ENCODE measurements at regions not wholly inside any gene's neighbourhood (a gene's known extent, or its start where the extent isn't known, plus 50 kb on each side); places are given as distances from the start of the nearest gene placed in this dataset.

- 51 to 84% (median 76%) methylated on average over 3 of the region's 3 CpGs; no CpG with 5 or more reads in 1 of the 4 donors for WGBS, 4 donors
- DNase-seq = no peak
- intact Hi-C loops (cut with DNase I) = no loop called here
- H3K36me3 ChIP-seq (replicated peaks in 1 of 2) = no peaks in the 10 kb centered on the region
- no peak overlapping the region for H3K4me3 ChIP-seq
- no peaks in the 10 kb centered on the region for H3K4me1 ChIP-seq (replicated peaks in 1 of 2)
- no peaks in the 10 kb centered on the region for H3K9me3 ChIP-seq (replicated peaks in 1 of 3)
- H3K27ac ChIP-seq = no peak overlapping the region
- TF ChIP-seq CTCF (IDR thresholded peaks at IDR 0.05) (no peak), POLR2A (IDR thresholded peaks at IDR 0.05) (no peak)
- no peaks in the 10 kb centered on the region for H3K27me3 ChIP-seq
Observed at GRCh38 chrX:99398545-99398944, 1011.5 kb downstream of the PCDH19 start.

GRCh38 chrX:99397879-99398278 is 1012.2 kb downstream of the PCDH19 start:
- TF ChIP-seq CTCF (IDR thresholded peaks at IDR 0.05) (no peak), POLR2A (IDR thresholded peaks at IDR 0.05) (no peak)
- Histone ChIP-seq H3K9me3 (replicated peaks in 1 of 3) (no peaks in the 10 kb centered on the region), H3K36me3 (replicated peaks in 1 of 2) (no peaks in the 10 kb centered on the region), H3K27ac (no peak overlapping the region), H3K4me3 (no peak overlapping the region), H3K27me3 (no peaks in the 10 kb centered on the region), H3K4me1 (replicated peaks in 1 of 2) (no peaks in the 10 kb centered on the region)
- intact Hi-C loops (cut with DNase I) = no loop called here
- 62 to 90% (median 73%) methylated on average over 1 of the region's 1 CpG; no CpG with 5 or more reads in 1 of the 4 donors for WGBS, 4 donors
- DNase-seq = no peak

DNA sequence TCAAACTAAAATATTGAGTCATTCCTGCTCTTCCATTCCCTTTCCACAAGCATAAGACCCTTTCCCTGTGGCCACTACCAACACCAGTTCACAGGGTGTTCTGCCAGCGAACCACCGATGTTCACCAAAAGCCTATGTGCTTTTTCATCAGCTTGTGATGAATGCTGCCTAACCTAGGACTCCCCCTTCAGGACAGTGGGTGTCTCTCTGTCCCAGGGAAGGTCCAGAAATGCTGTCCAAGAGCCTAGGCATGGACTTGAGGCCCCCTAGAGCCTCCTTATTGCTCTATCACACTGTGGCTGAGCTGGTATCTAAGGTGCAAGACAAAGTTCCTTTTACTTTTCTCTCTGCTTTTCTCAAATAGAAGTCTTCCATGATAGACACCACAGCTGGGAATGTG is 1015.6 kb downstream of the PCDH19 start:
- Histone ChIP-seq H3K27me3 (no peaks in the 10 kb centered on the region), H3K4me3 (no peak overlapping the region), H3K4me1 (replicated peaks in 1 of 2) (no peaks in the 10 kb centered on the region), H3K9me3 (replicated peaks in 1 of 3) (peaks cover 0 to 3% (median 0%) of the 10 kb centered on the region in 3 donors), H3K36me3 (replicated peaks in 1 of 2) (no peaks in the 10 kb centered on the region), H3K27ac (no peak overlapping the region)
- no peak for TF ChIP-seq POLR2A (IDR thresholded peaks at IDR 0.05)
- TF ChIP-seq CTCF (IDR thresholded peaks at IDR 0.05) = no peak
- intact Hi-C loops (cut with DNase I) = no loop called here
- DNase-seq = no peak
- 82 to 100% (median 85%) methylated on average over 2 of the region's 2 CpGs for WGBS, 4 donors

DNA sequence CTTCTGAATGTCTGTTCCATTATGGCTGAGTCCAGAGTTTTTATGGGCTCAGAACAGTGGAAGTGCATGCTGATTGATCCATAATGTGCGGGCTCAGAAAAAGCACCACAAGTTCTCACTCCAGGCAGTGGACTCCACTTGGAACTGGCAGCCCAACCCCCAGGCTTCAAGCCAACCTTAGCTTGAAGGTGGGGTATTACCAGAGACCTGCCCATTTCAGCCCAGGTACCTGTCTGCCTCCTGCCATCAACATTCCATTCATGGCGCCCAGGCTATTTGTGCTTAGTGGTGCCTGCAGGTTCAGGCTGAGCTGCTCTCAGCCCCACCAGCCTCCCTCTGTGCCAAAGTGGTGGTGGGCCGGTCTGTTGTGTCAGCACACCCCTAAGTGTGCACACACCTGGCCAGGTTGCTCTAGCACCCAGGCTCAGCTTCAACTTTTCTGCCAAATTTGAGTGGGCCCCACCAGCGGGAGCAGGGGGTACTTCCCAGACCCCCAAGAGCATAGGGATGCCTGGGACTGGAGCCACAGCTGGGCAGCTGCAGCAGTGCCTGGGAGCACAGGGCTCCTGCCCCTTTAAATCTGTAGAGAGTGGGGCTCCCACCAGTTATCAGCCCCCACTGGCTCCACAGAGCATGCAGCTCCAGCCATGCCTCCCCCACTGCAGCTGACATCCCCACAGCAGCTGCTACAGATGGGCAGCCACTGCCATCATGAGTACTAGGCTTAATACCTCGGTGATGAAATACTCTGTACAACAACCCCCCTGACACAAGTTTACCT is 1025.3 kb downstream of the PCDH19 start:
- WGBS, 4 donors = 76 to 91% (median 85%) methylated on average over 2 to 5 of the region's 5 CpGs
- no peak for DNase-seq
- no peak for TF ChIP-seq POLR2A (IDR thresholded peaks at IDR 0.05)
- no peak for TF ChIP-seq CTCF (IDR thresholded peaks at IDR 0.05)

More for the DNA sequence above, 1025.3 kb downstream of the PCDH19 start:
- no peak overlapping the region for H3K27ac ChIP-seq
- peaks cover 0 to 6% (median 0%) of the 10 kb centered on the region in 3 donors for H3K9me3 ChIP-seq (replicated peaks in 1 of 3)
- no peaks in the 10 kb centered on the region for H3K36me3 ChIP-seq (replicated peaks in 1 of 2)
- no peaks in the 10 kb centered on the region for H3K4me1 ChIP-seq (replicated peaks in 1 of 2)
- H3K4me3 ChIP-seq = no peak overlapping the region
- intact Hi-C loops (cut with DNase I) = no loop called here
- no peaks in the 10 kb centered on the region for H3K27me3 ChIP-seq

Measured in adrenal gland (tissue), 9 donors.